DOHH2 (cell line): ENCODE measurements at regions not wholly inside any gene's neighbourhood (a gene's known extent, or its start where the extent isn't known, plus 50 kb on each side); places are given as distances from the start of the nearest gene placed in this dataset.

ENCODE experiments used
- EZH2phosphoT487 ChIP-seq: fragments of 200-600 bp; sonication (generic); IDR thresholded peaks from 2 replicates; pipeline ENCODE4 v1.6.1; 2017; ENCODE audit warnings: borderline replicate concordance, mild to moderate bottlenecking, antibody characterized with exemption, low read length, moderate library complexity, mixed read lengths
- TF ChIP-seq, protein P1 (sequence below): fragments of 200-600 bp; sonication (generic); IDR thresholded peaks from one replicate; pipeline ENCODE4 v1.5.1; 2014; ENCODE audit warnings: antibody characterized with exemption, mild to moderate bottlenecking, low read depth, low read length; ENCODE audit not compliant: poor library complexity, severe bottlenecking

DNA sequence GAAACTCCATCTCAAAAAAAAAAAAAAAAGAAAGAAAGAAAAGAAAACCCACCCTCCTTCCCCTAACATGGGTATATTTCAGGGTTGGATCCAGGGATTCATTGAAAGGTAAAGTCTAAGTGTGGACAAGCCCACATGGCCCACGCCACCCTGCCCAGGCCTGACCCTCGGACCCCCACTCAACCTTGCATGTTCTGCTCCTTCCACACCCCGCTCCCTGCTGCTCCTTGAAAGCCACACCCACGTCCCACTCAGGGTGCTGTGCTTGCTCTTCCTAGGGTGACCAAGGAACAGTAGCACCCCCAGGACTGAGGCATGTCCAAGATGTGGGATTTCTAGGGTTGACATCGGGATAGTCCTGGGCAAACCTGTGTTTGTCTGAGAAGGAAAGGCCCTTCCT, 172.7 kb upstream of the MYCN start:
- TF ChIP-seq, protein P1, sequence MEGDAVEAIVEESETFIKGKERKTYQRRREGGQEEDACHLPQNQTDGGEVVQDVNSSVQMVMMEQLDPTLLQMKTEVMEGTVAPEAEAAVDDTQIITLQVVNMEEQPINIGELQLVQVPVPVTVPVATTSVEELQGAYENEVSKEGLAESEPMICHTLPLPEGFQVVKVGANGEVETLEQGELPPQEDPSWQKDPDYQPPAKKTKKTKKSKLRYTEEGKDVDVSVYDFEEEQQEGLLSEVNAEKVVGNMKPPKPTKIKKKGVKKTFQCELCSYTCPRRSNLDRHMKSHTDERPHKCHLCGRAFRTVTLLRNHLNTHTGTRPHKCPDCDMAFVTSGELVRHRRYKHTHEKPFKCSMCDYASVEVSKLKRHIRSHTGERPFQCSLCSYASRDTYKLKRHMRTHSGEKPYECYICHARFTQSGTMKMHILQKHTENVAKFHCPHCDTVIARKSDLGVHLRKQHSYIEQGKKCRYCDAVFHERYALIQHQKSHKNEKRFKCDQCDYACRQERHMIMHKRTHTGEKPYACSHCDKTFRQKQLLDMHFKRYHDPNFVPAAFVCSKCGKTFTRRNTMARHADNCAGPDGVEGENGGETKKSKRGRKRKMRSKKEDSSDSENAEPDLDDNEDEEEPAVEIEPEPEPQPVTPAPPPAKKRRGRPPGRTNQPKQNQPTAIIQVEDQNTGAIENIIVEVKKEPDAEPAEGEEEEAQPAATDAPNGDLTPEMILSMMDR: no peak
- no peak for TF ChIP-seq EZH2phosphoT487
